ENCODE measurements at regions not wholly inside any gene's neighbourhood (a gene's known extent, or its start where the extent isn't known, plus 50 kb on each side); places are given as distances from the start of the nearest gene placed in this dataset.

GRCh38 chrX:142363501-142363900 lies 158.4 kb upstream of the MAGEC2 start:
- DNase-seq (ENCODE audit: extremely low spot score, unreplicated experiment): no peak
- TF ChIP-seq CTCF (conservative IDR thresholded peaks at IDR 0.05): no peak
- Mint-ChIP-seq H3K9me3 (no peaks in the 10 kb centered on the region), H3K4me3 (no peak overlapping the region), H3K27ac (no peak overlapping the region), H3K36me3 (no peaks in the 10 kb centered on the region), H3K4me1 (ENCODE audit: unreplicated experiment) (no peaks in the 10 kb centered on the region), H3K27me3 (no peaks in the 10 kb centered on the region)

DNA sequence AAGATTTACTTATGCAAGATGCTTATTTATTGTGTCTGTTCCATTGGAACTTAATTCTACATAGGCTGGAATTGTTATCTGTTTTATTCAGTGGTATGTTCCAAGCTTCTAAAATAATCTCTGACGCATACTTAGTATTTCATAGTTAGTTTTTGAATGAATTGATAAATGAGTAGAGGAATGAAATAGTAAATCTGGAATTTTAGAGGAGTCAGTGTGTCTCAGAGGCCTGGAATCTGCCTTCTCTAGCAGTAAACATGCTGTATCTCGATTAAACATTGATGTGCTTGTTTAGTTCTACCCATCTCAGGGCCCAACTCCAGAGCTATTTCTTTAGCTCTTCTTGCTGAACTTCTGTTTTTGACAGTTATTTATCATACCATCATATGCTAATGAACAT lies 154.2 kb upstream of the MAGEC2 start:
- no peaks in the 10 kb centered on the region for H3K36me3 Mint-ChIP-seq
- no peaks in the 10 kb centered on the region for H3K4me1 Mint-ChIP-seq (ENCODE audit: unreplicated experiment)
- no peak overlapping the region for H3K4me3 Mint-ChIP-seq
- TF ChIP-seq CTCF (conservative IDR thresholded peaks at IDR 0.05): no peak
- H3K27ac Mint-ChIP-seq: no peak overlapping the region
- H3K9me3 Mint-ChIP-seq: no peaks in the 10 kb centered on the region
- no peak for DNase-seq (ENCODE audit: extremely low spot score, unreplicated experiment)
- H3K27me3 Mint-ChIP-seq: no peaks in the 10 kb centered on the region

GRCh38 chrX:142327182-142327581 lies 122.1 kb upstream of the MAGEC2 start:
- no peak for TF ChIP-seq CTCF (conservative IDR thresholded peaks at IDR 0.05)
- H3K4me3 Mint-ChIP-seq: no peak overlapping the region
- H3K36me3 Mint-ChIP-seq: no peaks in the 10 kb centered on the region
- DNase-seq (ENCODE audit: extremely low spot score, unreplicated experiment): no peak
- H3K27me3 Mint-ChIP-seq: no peaks in the 10 kb centered on the region
- H3K9me3 Mint-ChIP-seq: peaks cover 10% of the 10 kb centered on the region
- no peaks in the 10 kb centered on the region for H3K4me1 Mint-ChIP-seq (ENCODE audit: unreplicated experiment)
- no peak overlapping the region for H3K27ac Mint-ChIP-seq

DNA sequence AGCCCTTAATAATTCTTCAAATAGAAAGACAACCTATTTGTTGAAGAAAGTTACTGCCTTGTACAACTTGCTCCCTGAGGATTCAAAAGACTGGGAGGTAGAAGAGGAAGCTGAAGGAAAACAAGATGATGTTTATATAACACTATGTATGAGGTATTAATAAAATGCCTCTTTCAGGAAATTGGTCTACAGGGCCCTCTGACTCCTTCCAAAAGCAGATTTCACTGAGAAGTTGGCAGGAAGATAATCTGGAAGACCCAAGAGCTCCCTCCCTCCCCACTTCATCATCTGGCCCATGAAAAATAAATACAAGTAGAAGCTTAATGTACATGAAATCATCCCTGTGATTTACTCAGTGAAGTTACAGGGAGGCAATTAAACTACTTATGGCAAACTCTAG lies 107.5 kb upstream of the MAGEC2 start:
- H3K9me3 Mint-ChIP-seq: peaks cover 4% of the 10 kb centered on the region

GRCh38 chrX:142299406-142299805 lies 94.3 kb upstream of the MAGEC2 start:
- H3K9me3 Mint-ChIP-seq: peaks cover 4% of the 10 kb centered on the region
- H3K4me3 Mint-ChIP-seq: no peak overlapping the region
- H3K27me3 Mint-ChIP-seq: no peaks in the 10 kb centered on the region
- no peak for TF ChIP-seq CTCF (conservative IDR thresholded peaks at IDR 0.05)
- H3K27ac Mint-ChIP-seq: no peak overlapping the region
- no peaks in the 10 kb centered on the region for H3K4me1 Mint-ChIP-seq (ENCODE audit: unreplicated experiment)
- DNase-seq (ENCODE audit: extremely low spot score, unreplicated experiment): no peak
- H3K36me3 Mint-ChIP-seq: no peaks in the 10 kb centered on the region

More for the DNA sequence above, 107.5 kb upstream of the MAGEC2 start:
- TF ChIP-seq CTCF (conservative IDR thresholded peaks at IDR 0.05): no peak
- no peaks in the 10 kb centered on the region for H3K27me3 Mint-ChIP-seq
- H3K27ac Mint-ChIP-seq: no peak overlapping the region
- no peak for DNase-seq (ENCODE audit: extremely low spot score, unreplicated experiment)
- no peaks in the 10 kb centered on the region for H3K4me1 Mint-ChIP-seq (ENCODE audit: unreplicated experiment)
- no peaks in the 10 kb centered on the region for H3K36me3 Mint-ChIP-seq
- no peak overlapping the region for H3K4me3 Mint-ChIP-seq

DNA sequence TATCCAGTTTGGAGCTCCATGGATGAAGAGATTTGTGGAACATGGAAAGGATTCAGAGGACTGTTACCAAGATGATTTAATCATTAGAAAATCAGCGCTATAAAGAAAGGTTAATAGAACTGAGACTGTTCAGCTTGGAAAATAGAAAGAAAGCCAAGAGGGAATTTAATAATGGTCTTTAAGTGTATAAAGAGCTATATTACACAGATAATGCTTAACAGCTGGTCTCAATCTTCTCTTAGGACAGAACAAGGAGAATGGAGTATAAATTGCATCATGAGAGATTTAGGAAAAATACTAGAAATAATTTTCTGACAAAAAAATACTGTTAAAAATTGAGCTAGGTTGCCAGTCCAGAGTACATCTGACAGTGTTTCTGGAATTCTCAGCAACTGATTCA lies 91.3 kb upstream of the MAGEC2 start:
- Mint-ChIP-seq H3K36me3 (no peaks in the 10 kb centered on the region), H3K4me1 (ENCODE audit: unreplicated experiment) (no peaks in the 10 kb centered on the region), H3K27me3 (no peaks in the 10 kb centered on the region), H3K9me3 (peaks cover 4% of the 10 kb centered on the region), H3K4me3 (no peak overlapping the region), H3K27ac (no peak overlapping the region)
- no peak for TF ChIP-seq CTCF (conservative IDR thresholded peaks at IDR 0.05)
- no peak for DNase-seq (ENCODE audit: extremely low spot score, unreplicated experiment)
